Ascending aorta (tissue), 2 donors: ENCODE measurements at regions not wholly inside any gene's neighbourhood (a gene's known extent, or its start where the extent isn't known, plus 50 kb on each side); places are given as distances from the start of the nearest gene placed in this dataset.

Experiments
- DNase-seq, 2 donors: peaks; one replicate each; pipeline ENCODE4 v3.0.0-alpha.2; 2019; ENCODE audit warnings: low spot score in 2 of 2
- H3K27ac ChIP-seq, 2 donors: fragments of 200-600 bp; sonication (generic); one replicate each; pipeline ENCODE4 v1.5.1; 2016 to 2017; ENCODE audit warnings: mild to moderate bottlenecking in 1 of 2
- H3K27me3 ChIP-seq: fragments of 200-600 bp; sonication (generic); one replicate; pipeline ENCODE4 v1.5.1; 2017
- H3K36me3 ChIP-seq, 2 donors: fragments of 200-600 bp; sonication (generic); one replicate each; pipeline ENCODE4 v1.5.1; 2016
- H3K4me1 ChIP-seq, 2 donors: fragments of 200-600 bp; sonication (generic); one replicate each; pipeline ENCODE4 v1.5.1; 2016 to 2017; ENCODE audit warnings: mild to moderate bottlenecking in 1 of 2
- H3K4me3 ChIP-seq, 2 donors: fragments of 200-600 bp; sonication (generic); one replicate each; pipeline ENCODE4 v1.5.1; 2016 to 2017; ENCODE audit warnings: mild to moderate bottlenecking in 1 of 2
- H3K9me3 ChIP-seq, 2 donors: fragments of 200-600 bp; sonication (generic); one replicate each; pipeline ENCODE4 v1.5.1; 2016
- intact Hi-C: fragments of 100-400 bp; cut with DNase I; formaldehyde crosslinking; loops from one replicate; pipeline ENCODE4 v1.15.1; 2023
- TF ChIP-seq, protein P1 (sequence below), 3 experiments: fragments of 200-600 bp in 2 of 3; fragments of 450-650 bp in 1 of 3; sonication (generic) in 2 of 3; IDR thresholded peaks; one replicate each; pipeline ENCODE4 v1.5.1; 2016 to 2019; ENCODE audit warnings: antibody characterized with exemption in 3 of 3, mild to moderate bottlenecking in 1 of 3, moderate library complexity in 1 of 3

DNA sequence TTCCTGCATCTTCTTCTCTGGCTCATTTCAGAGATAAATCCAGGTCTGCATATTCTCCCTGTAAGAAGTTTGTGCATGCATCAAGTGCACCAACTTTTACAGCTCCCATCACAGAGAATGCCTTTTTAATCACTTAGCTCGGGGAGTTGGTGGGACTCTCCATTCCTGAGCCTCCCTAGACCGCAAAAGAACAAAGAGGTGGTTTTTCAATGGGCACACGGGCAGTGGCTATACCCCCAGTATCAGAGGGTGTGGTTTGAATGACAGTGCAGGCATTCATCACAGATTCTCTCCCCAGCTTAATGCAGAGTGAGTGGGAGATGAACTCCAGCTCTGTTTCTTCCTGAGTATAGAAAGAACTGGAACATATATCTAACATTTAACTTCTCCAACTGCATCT is 264.7 kb upstream of the NR4A3 start:
- Histone ChIP-seq H3K4me3 (no peak overlapping the region), H3K27me3 (no peaks in the 10 kb centered on the region), H3K27ac (no peak overlapping the region), H3K9me3 (no peaks in the 10 kb centered on the region), H3K4me1 (no peaks in the 10 kb centered on the region), H3K36me3 (no peaks in the 10 kb centered on the region)
- intact Hi-C loops, result no loop called here
- no peak for DNase-seq
- TF ChIP-seq, protein P1, sequence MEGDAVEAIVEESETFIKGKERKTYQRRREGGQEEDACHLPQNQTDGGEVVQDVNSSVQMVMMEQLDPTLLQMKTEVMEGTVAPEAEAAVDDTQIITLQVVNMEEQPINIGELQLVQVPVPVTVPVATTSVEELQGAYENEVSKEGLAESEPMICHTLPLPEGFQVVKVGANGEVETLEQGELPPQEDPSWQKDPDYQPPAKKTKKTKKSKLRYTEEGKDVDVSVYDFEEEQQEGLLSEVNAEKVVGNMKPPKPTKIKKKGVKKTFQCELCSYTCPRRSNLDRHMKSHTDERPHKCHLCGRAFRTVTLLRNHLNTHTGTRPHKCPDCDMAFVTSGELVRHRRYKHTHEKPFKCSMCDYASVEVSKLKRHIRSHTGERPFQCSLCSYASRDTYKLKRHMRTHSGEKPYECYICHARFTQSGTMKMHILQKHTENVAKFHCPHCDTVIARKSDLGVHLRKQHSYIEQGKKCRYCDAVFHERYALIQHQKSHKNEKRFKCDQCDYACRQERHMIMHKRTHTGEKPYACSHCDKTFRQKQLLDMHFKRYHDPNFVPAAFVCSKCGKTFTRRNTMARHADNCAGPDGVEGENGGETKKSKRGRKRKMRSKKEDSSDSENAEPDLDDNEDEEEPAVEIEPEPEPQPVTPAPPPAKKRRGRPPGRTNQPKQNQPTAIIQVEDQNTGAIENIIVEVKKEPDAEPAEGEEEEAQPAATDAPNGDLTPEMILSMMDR (IDR thresholded peaks at IDR 0.05), result no peak

- TF ChIP-seq, protein P1 (IDR thresholded peaks at IDR 0.05), result no peak
- Histone ChIP-seq H3K9me3 (no peaks in the 10 kb centered on the region), H3K27me3 (no peaks in the 10 kb centered on the region), H3K27ac (no peak overlapping the region), H3K36me3 (no peaks in the 10 kb centered on the region), H3K4me3 (no peak overlapping the region), H3K4me1 (no peaks in the 10 kb centered on the region)
- no peak for DNase-seq
- intact Hi-C loops, result no loop called here
These were observed 263.9 kb upstream of the NR4A3 start for GRCh38 chr9:99557816-99558215.

GRCh38 chr9:99559776-99560175 is 261.9 kb upstream of the NR4A3 start:
- Histone ChIP-seq H3K4me3 (no peak overlapping the region), H3K9me3 (no peaks in the 10 kb centered on the region), H3K27ac (no peak overlapping the region), H3K27me3 (no peaks in the 10 kb centered on the region), H3K36me3 (no peaks in the 10 kb centered on the region), H3K4me1 (no peaks in the 10 kb centered on the region)
- intact Hi-C loops, result no loop called here
- no peak for DNase-seq
- TF ChIP-seq, protein P1 (IDR thresholded peaks at IDR 0.05), result no peak

- DNase-seq, result no peak
- no peak overlapping the region for H3K27ac ChIP-seq
- TF ChIP-seq, protein P1 (IDR thresholded peaks at IDR 0.05), result no peak
- H3K27me3 ChIP-seq, result no peaks in the 10 kb centered on the region
- no peaks in the 10 kb centered on the region for H3K4me1 ChIP-seq
- no peaks in the 10 kb centered on the region for H3K36me3 ChIP-seq
- intact Hi-C loops, result no loop called here
- H3K4me3 ChIP-seq, result no peak overlapping the region
- no peaks in the 10 kb centered on the region for H3K9me3 ChIP-seq
These were observed 261.1 kb upstream of the NR4A3 start for GRCh38 chr9:99560561-99560960.

- no peaks in the 10 kb centered on the region for H3K9me3 ChIP-seq
- intact Hi-C loops, result no loop called here
- no peaks in the 10 kb centered on the region for H3K4me1 ChIP-seq
- H3K27ac ChIP-seq, result no peak overlapping the region
- no peaks in the 10 kb centered on the region for H3K27me3 ChIP-seq
- H3K36me3 ChIP-seq, result no peaks in the 10 kb centered on the region
- no peak overlapping the region for H3K4me3 ChIP-seq
- TF ChIP-seq, protein P1 (IDR thresholded peaks at IDR 0.05), result no peak
- DNase-seq, result no peak
These were observed 260.2 kb upstream of the NR4A3 start for GRCh38 chr9:99561509-99561917.

DNA sequence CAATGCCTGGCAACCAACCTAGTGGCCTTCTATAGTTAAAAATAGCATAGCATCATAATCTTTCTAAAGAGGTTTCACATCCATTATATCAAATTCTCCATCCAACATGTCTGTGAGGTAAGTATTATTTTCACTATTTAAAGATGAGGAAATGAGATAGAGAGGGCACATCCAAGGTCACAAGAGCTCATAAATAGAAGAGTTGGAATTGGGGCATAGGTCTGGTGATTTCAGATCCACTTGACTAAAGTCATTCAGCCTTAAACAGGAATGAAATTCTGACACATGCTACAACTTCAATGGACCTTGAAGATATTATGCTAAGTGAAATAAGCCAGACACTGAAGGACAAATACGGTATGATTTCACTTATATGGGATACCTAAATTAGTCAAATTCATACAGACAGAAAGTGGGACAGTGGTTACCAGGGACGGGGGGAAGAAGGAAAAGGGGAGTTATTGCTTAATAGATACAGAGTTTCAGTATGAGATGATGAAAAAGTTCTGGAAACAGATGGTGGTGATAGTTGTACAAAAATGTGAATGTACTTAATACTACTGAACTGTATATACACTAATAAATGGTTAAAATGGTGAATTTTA is 259.6 kb upstream of the NR4A3 start:
- no peak for DNase-seq
- H3K27me3 ChIP-seq, result no peaks in the 10 kb centered on the region
- no peak overlapping the region for H3K4me3 ChIP-seq
- intact Hi-C loops, result no loop called here
- H3K36me3 ChIP-seq, result no peaks in the 10 kb centered on the region
- TF ChIP-seq, protein P1 (IDR thresholded peaks at IDR 0.05), result no peak
- no peaks in the 10 kb centered on the region for H3K4me1 ChIP-seq
- no peaks in the 10 kb centered on the region for H3K9me3 ChIP-seq
- no peak overlapping the region for H3K27ac ChIP-seq
